GM21381 (cell line): ENCODE measurements at regions not wholly inside any gene's neighbourhood (a gene's known extent, or its start where the extent isn't known, plus 50 kb on each side); places are given as distances from the start of the nearest gene placed in this dataset.

Experiments
- ATAC-seq: cut with Tn5 transposase; IDR thresholded peaks from one replicate; pipeline ENCODE4 v1.9.1; 2021; ENCODE audit warnings: mild to moderate bottlenecking, moderate library complexity; ENCODE audit not compliant: unreplicated experiment

GRCh38 chr1:187294421-187295201 is 465.9 kb downstream of the PLA2G4A start:
- no peak for ATAC-seq

- ATAC-seq, result no peak
These were observed 471.3 kb downstream of the PLA2G4A start for GRCh38 chr1:187300081-187300480.

- ATAC-seq, result no peak
These were observed 478.1 kb downstream of the PLA2G4A start for GRCh38 chr1:187306710-187307415.

- ATAC-seq, result no peak
These were observed 481.4 kb downstream of the PLA2G4A start for GRCh38 chr1:187310038-187310631.

- ATAC-seq, result no peak
These were observed 484.4 kb downstream of the PLA2G4A start for GRCh38 chr1:187313115-187313514.

GRCh38 chr1:187326557-187326956 is 497.8 kb downstream of the PLA2G4A start:
- ATAC-seq, result no peak

DNA sequence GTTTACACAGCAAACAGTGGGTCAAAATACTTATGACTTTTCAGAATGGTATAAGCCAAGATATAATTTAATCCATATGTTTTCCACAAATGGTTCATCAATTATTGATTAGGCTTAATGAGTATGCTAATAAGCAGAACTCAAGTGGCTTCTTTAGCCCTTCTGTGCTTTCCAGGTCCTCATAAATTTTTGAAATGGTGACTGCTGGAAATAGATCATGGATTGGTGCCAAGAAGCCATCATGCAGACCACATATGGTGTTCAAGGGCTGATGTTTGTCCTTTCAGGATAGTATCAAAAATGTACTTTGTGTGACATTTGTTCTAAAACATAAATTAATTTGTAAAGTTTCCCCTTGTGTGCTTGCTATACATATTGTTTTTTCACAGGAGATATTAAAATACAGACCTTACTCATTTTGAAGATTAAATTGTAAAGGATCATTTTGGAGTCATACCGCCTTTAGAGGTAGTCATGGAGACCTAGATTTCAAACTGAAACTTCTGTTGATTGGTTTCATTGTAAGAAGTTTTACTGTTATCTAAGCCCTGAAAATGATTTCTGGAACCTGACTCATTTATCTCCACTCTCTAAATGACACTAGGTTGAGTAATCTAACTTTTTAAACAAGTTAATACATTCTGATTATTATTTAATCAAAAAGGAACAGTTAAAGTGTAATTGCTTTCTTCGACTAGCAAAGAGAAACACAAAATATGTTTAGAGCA is 507.9 kb downstream of the PLA2G4A start:
- ATAC-seq, result no peak

- ATAC-seq, result no peak
These were observed 510.1 kb downstream of the PLA2G4A start for GRCh38 chr1:187338762-187339412.

DNA sequence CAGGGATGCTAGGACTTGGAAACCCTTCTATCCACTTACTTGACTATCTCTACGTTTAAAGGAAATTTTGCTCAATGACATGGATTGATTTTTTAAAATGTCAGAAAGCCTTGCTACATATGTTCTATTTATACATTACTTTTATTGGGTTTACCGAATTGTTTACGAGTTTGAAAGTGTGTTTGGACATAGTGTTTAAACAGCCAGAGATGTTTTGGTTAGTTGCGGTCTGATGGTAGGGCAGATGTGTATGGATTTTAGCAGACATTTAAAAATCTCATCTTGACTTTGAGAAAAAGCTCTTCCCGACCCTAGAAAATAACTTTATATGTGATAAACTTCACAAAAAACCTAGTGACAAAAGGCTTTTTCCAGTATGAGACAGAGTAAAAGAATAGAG is 513.7 kb downstream of the PLA2G4A start:
- no peak for ATAC-seq

DNA sequence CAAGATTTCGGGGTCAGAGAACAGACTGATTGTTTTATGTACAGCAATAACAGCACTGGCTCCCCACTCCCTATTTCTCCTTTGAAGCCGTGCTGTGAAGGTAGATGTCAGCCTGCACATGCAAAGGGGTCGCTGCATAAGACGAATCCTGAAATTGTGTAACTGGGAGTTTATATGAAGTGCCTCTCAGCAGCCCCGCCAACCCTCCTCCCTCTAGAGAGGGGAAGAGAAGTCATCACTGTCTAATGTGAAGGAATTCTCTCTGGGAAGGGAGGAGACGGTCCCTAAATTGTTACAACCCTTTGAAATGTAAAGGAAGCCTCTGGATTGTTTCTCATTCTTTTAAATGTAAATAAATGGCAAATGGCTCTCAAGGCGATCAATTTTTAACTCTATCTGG is 545.3 kb downstream of the PLA2G4A start:
- no peak for ATAC-seq

DNA sequence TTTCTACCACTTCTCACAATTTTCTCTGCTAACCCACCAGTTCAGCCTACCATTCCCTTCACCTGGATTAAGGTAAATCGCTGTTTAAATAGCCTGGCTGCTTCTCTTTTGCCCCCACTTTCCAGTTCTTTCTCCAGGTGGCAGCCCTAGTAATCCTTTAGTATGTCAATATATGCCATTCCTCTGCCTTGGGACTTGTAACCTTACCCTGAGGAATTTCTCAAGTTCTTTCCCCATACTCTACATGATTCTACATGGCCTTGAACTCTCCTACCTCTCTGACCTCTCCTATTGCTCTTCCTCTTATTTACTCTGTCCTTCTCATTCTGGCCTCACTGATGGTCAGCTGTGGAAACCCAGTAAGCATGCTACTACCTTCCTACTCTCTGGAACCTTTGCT is 546.0 kb downstream of the PLA2G4A start:
- ATAC-seq, result no peak

- no peak for ATAC-seq
These were observed 554.6 kb downstream of the PLA2G4A start for GRCh38 chr1:187383366-187383765.

DNA sequence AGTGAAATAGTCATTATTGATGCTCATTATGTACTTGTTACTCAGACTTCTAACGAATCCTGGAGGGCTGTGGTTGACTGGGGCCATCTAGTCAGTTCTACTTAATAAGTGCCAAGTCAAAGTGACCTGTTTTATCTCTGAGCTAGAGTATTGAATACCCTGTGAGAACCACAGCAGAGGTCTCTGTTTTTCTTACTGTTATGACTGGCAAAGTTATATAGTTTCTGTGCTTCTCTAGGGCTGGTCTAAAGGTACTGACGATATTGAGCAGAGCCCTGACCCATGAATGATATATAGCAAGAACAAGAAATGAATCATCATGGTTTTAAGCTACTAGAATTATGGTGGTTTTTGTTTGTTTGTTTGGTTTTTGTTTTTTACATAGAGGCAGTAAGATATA is 555.8 kb downstream of the PLA2G4A start:
- no peak for ATAC-seq

DNA sequence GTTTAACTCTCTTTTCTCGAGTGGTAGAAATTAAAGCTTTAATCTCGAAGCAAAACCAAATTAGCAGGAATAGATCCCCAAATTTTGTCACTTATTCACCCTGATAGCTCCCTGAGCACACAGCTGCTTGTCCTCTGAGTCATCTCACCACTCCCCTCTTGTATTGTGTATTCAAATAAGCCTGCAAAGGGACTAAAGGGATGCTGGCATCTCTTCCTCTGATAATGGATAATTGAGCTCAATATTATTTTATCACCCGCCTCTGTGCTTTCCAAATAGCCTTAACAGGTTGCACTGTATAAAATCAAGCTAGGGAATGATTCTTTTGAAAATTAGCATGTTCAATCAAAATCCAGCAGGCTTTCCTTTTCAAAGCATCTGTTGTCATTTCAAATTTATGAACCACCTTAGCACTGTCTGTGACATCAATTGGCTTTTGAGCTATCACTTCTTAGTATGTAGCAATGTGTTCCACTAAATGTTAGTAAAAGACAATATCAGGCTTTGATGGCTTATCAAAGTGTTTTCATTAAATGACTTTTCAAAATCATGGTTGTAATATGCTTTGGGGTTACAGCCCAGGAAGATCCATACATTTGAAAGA is 561.6 kb downstream of the PLA2G4A start:
- ATAC-seq, result no peak

DNA sequence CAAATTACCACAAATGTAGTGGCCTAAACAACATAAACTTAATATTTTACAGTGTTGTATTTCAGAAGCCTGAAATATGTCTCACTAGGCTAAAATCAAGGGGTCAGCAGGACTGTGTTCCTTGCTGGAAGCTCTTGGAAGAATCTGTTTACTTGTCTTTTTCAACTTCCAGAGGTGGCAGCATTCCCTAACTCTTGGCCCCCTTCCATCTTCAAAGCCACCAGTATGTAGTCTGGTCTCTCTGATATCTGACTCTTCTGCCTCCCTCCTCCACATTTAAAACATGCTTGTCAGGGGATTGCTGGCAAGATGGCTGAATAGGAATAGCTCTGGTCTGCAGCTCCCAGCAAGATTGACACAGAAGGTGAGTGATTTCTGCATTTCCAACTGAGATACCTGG is 567.5 kb downstream of the PLA2G4A start:
- ATAC-seq, result no peak

- no peak for ATAC-seq
These were observed 568.4 kb downstream of the PLA2G4A start for GRCh38 chr1:187396929-187397796.

- no peak for ATAC-seq
These were observed 579.7 kb downstream of the PLA2G4A start for GRCh38 chr1:187408212-187409004.

DNA sequence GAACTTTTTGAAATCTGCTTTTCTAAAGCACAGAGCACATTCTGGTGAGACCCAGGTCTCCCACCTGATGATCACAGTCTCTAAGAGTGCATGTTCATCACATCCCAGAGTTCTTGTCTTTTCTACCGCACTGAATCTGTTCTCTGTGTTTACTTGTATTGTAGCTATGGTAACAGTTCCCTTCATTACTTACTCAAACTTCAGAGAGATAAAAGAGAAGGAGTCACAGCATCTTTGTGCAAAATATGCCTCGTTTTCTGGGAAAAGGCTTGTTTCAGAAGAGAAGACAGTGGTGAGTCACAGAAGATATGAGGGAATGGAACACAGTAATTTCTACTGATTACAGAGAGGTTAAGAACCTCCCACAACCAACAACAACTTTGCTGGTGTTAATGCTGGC is 580.6 kb downstream of the PLA2G4A start:
- ATAC-seq, result no peak

DNA sequence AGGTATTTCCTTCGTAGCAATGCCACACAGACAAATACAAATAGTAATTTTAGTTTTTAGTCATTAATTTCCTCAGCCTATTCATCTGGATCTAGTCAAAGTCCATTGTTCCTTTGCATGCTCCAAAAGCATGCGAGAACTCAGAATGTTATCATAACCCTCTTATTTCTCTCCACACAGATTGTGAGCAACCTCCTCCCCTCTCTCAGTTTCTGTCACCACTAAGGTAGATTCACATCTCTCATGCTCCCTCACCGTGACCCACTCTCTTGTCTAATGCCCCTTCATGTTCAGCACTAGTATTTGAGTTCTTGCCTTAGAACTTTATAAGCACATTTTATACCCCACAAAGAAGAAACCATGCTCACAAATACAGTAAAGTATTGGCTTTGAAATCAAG is 582.4 kb downstream of the PLA2G4A start:
- ATAC-seq, result no peak
